ENCODE measurements at regions not wholly inside any gene's neighbourhood (a gene's known extent, or its start where the extent isn't known, plus 50 kb on each side); places are given as distances from the start of the nearest gene placed in this dataset.

DNA sequence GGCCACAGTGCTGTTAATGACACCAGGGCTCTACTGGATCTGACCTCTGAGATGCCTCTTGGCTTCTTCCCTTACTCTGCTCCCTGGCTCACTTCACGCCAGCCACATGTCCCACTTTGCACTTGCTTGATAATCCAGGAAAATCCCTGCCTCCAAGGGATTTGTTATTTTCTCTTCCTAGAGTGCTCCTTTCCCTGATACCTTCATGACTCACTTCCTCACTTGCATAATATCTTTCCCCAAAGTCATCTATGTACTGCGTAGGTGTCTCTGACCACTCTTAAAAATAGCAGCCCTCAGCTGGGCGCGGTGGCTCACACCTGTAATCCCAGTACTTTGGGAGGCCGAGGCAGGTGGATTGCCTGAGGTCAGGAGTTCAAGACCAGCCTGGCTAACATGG, 572.3 kb downstream of the PLCL1 start:
- peaks cover 7% of the 10 kb centered on the region for H3K4me1 Mint-ChIP-seq
- no peak overlapping the region for H3K4me3 Mint-ChIP-seq
- no peaks in the 10 kb centered on the region for H3K9me3 Mint-ChIP-seq
- H3K36me3 Mint-ChIP-seq = no peaks in the 10 kb centered on the region
- H3K27me3 Mint-ChIP-seq = peaks cover 20% of the 10 kb centered on the region
- H3K27ac Mint-ChIP-seq = no peak overlapping the region

DNA sequence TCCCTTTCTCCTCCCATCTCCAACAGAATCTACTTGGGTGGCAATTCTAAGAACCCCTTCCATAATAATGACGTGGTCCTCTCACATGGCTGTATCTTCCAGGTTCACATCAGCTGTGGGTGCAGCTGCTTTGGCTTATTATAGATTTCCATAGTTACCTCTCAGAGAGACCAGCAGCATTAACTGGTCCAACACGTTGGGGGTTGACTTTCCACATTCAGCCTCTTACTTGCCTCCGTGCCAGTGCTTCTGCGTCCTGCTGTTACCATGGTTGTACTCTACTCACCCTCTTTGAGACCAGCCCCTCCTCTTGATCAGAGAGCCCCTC, 570.7 kb downstream of the PLCL1 start:
- H3K27me3 Mint-ChIP-seq = peaks cover 20% of the 10 kb centered on the region
- peaks cover 13% of the 10 kb centered on the region for H3K4me1 Mint-ChIP-seq
- no peak overlapping the region for H3K27ac Mint-ChIP-seq
- no peaks in the 10 kb centered on the region for H3K36me3 Mint-ChIP-seq
- no peak overlapping the region for H3K4me3 Mint-ChIP-seq
- H3K9me3 Mint-ChIP-seq = no peaks in the 10 kb centered on the region

DNA sequence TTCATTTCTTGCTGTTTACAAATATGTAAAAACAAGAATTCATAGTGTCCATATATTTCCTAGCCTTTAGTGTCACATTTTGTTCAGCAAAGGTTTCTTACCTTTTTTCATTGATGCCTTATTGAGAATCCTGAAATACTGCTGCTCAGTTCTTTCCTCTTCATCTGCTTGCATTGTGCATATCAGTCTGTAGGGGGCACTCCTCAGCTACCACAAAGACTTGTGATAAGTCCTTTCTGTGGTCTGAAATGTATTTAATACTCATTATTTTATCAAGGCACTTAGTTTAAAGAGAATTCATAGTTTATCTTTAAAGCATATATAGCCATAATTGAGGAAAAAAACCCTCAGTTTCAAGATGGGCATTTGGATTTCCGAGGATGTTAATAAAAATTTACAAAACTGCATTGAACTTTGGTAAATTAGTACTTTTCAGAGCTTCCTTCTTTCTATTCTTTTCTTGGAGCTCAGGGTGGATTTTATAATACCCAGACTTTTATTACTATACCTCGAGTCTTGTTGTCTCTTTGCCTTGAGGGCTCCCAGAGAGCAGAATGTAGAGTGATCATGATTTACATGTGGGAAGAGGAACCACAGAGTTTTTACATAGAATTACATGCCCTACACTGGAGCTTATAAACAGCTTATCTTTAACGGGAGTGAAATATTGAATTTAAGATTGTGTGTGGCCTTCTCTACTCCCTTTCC, 570.1 kb downstream of the PLCL1 start:
- H3K9me3 Mint-ChIP-seq = no peaks in the 10 kb centered on the region
- H3K4me1 Mint-ChIP-seq = peaks cover 13% of the 10 kb centered on the region
- H3K27ac Mint-ChIP-seq = no peak overlapping the region
- peaks cover 20% of the 10 kb centered on the region for H3K27me3 Mint-ChIP-seq
- H3K36me3 Mint-ChIP-seq = no peaks in the 10 kb centered on the region
- H3K4me3 Mint-ChIP-seq = no peak overlapping the region

DNA sequence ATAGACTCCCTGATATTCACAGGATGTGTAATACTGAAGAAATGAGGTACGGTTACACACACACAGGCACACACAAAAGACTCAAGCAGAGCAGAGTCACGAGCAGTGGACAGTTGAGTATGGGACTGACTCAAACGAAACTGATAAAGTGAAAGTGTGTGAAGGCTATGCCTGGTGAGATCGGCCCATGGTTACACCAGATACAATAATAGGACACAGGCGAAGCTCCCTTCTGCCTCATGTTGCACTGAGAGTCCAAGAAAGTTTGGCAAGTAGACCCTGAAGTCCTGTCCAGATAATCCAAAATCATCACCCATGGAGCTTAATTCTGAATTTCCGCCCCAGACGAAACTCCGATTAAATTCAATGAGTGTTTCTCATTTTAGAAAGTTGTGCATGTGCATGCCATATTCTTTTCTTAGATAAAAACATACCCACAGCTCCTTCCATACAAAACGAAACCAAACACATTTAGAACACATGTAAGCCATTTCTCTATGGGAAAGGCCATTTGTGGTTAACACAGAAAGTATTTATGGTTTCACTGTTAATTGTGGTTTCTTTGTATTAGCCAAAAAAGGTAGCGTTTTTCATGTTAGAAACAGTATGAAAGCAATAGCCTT, 567.6 kb downstream of the PLCL1 start:
- Mint-ChIP-seq H3K9me3 (no peaks in the 10 kb centered on the region), H3K36me3 (no peaks in the 10 kb centered on the region), H3K27me3 (peaks cover 18% of the 10 kb centered on the region), H3K4me1 (peaks cover 13% of the 10 kb centered on the region), H3K4me3 (no peak overlapping the region), H3K27ac (peak overlapping the region; percentile 8)

- Mint-ChIP-seq H3K27ac (no peak overlapping the region), H3K9me3 (no peaks in the 10 kb centered on the region), H3K27me3 (peaks cover 13% of the 10 kb centered on the region), H3K4me3 (no peak overlapping the region), H3K4me1 (peaks cover 13% of the 10 kb centered on the region), H3K36me3 (no peaks in the 10 kb centered on the region)
These were observed 566.9 kb downstream of the PLCL1 start for GRCh38 chr2:198371329-198371728.

DNA sequence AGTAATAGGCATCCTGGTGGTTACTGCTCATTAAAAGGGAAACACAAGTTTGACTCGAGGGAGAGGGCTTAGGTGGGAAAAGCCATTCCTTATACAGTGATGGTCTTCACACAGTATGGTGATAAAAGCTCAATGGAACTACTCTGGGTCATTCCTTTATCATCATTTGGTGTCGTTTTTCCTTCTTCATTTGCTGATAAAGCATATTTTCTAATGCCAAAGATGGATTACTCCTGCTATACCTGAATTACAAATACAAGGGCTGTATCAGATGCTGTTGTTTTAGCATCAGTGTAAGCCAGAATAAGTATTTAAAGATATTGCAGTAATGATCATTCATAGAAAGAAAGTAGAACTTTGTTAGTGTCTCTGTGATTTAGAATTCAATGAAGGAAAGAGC, 563.7 kb downstream of the PLCL1 start:
- Mint-ChIP-seq H3K27ac (no peak overlapping the region), H3K36me3 (no peaks in the 10 kb centered on the region), H3K9me3 (no peaks in the 10 kb centered on the region), H3K27me3 (peaks cover 9% of the 10 kb centered on the region), H3K4me3 (no peak overlapping the region), H3K4me1 (peaks cover 13% of the 10 kb centered on the region)

DNA sequence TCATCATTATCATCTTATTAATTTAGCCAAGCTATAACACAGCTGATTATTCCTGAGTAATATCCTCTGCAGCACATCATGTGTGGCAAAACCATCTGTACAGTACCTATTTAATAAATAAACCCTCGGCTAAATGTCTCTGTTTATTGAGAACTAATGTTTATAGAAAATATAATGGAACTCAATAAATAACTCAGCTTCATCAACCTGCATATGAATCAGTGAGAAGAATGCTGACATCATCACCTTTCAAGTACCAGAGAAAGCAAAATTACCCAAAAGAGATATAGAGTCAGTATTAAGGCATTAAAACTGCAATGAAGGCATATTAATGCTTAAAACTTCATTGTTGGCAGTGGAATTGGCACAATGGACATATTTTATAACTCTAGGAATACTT, 558.3 kb downstream of the PLCL1 start:
- Mint-ChIP-seq H3K4me3 (no peak overlapping the region), H3K27me3 (peaks cover 12% of the 10 kb centered on the region), H3K27ac (no peak overlapping the region)

GRCh38 chr2:198359308-198359707, 554.9 kb downstream of the PLCL1 start:
- H3K4me1 Mint-ChIP-seq = no peaks in the 10 kb centered on the region
- no peaks in the 10 kb centered on the region for H3K9me3 Mint-ChIP-seq
- H3K36me3 Mint-ChIP-seq = no peaks in the 10 kb centered on the region
- H3K27ac Mint-ChIP-seq = no peak overlapping the region
- no peak overlapping the region for H3K4me3 Mint-ChIP-seq
- peaks cover 20% of the 10 kb centered on the region for H3K27me3 Mint-ChIP-seq

More for the DNA sequence above, 558.3 kb downstream of the PLCL1 start:
- H3K9me3 Mint-ChIP-seq = no peaks in the 10 kb centered on the region
- no peaks in the 10 kb centered on the region for H3K36me3 Mint-ChIP-seq
- no peaks in the 10 kb centered on the region for H3K4me1 Mint-ChIP-seq

- Mint-ChIP-seq H3K4me3 (no peak overlapping the region), H3K4me1 (no peaks in the 10 kb centered on the region), H3K36me3 (no peaks in the 10 kb centered on the region), H3K27ac (no peak overlapping the region), H3K27me3 (peaks cover 33% of the 10 kb centered on the region), H3K9me3 (no peaks in the 10 kb centered on the region)
These were observed 551.8 kb downstream of the PLCL1 start for GRCh38 chr2:198356157-198356556.

GRCh38 chr2:198351647-198352046, 547.3 kb downstream of the PLCL1 start:
- no peaks in the 10 kb centered on the region for H3K9me3 Mint-ChIP-seq
- H3K27me3 Mint-ChIP-seq = peaks cover 20% of the 10 kb centered on the region
- no peak overlapping the region for H3K27ac Mint-ChIP-seq
- H3K4me1 Mint-ChIP-seq = no peaks in the 10 kb centered on the region
- no peaks in the 10 kb centered on the region for H3K36me3 Mint-ChIP-seq
- no peak overlapping the region for H3K4me3 Mint-ChIP-seq

DNA sequence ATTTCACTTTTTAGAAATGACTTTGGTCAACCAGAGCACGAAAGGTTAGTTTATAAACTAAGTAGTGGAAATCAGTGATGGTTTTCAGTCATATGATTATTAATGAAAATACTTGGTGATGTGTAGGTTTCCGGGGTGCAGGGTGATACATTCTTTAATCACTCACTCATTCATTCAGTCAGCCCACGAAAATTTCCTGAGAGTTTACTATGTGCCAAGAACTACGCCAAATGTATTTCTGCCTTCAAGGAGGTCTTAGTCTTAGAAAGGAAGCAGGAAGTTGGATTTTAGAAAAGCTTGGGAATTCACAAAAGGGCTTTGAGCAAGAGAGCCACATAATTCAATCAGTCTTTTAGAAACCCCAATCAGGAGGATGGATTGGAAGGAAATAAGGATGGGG, 543.6 kb downstream of the PLCL1 start:
- Mint-ChIP-seq H3K4me3 (no peak overlapping the region), H3K4me1 (no peaks in the 10 kb centered on the region), H3K36me3 (no peaks in the 10 kb centered on the region), H3K9me3 (no peaks in the 10 kb centered on the region), H3K27me3 (peaks cover 17% of the 10 kb centered on the region), H3K27ac (no peak overlapping the region)

GRCh38 chr2:198347349-198347748, 543.0 kb downstream of the PLCL1 start:
- H3K27ac Mint-ChIP-seq = no peak overlapping the region
- H3K4me3 Mint-ChIP-seq = no peak overlapping the region
- H3K4me1 Mint-ChIP-seq = no peaks in the 10 kb centered on the region
- no peaks in the 10 kb centered on the region for H3K36me3 Mint-ChIP-seq
- H3K9me3 Mint-ChIP-seq = no peaks in the 10 kb centered on the region
- peaks cover 15% of the 10 kb centered on the region for H3K27me3 Mint-ChIP-seq

GRCh38 chr2:198343471-198343870, 539.1 kb downstream of the PLCL1 start:
- no peaks in the 10 kb centered on the region for H3K9me3 Mint-ChIP-seq
- no peak overlapping the region for H3K27ac Mint-ChIP-seq
- no peaks in the 10 kb centered on the region for H3K4me1 Mint-ChIP-seq
- no peak overlapping the region for H3K4me3 Mint-ChIP-seq
- peaks cover 2% of the 10 kb centered on the region for H3K27me3 Mint-ChIP-seq
- H3K36me3 Mint-ChIP-seq = no peaks in the 10 kb centered on the region

GRCh38 chr2:198340846-198341245, 536.5 kb downstream of the PLCL1 start:
- Mint-ChIP-seq H3K27me3 (peaks cover 3% of the 10 kb centered on the region), H3K27ac (no peak overlapping the region), H3K4me3 (no peak overlapping the region), H3K4me1 (no peaks in the 10 kb centered on the region), H3K9me3 (no peaks in the 10 kb centered on the region), H3K36me3 (no peaks in the 10 kb centered on the region)

DNA sequence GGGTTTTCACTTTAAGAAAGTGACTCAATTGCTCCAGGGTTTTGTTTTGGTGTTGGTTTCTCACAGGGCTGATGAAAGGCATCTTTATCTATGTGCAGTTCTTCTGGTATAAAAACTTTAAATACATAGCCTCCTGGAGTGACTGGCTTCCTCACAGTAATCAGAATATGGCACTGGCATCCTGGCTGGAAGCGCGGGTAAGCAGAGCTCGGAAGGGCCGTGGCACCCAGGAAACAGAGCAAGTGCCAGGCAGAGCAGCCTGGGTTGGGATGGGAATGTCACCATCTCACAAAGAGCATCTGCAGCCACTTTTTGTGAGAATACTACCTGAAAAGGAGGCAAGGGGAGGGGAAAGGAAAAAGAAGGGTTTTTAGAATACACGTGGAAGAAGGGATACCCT, 534.7 kb downstream of the PLCL1 start:
- Mint-ChIP-seq H3K36me3 (no peaks in the 10 kb centered on the region), H3K4me3 (no peak overlapping the region), H3K27me3 (peaks cover 3% of the 10 kb centered on the region), H3K9me3 (no peaks in the 10 kb centered on the region), H3K27ac (no peak overlapping the region), H3K4me1 (no peaks in the 10 kb centered on the region)

DNA sequence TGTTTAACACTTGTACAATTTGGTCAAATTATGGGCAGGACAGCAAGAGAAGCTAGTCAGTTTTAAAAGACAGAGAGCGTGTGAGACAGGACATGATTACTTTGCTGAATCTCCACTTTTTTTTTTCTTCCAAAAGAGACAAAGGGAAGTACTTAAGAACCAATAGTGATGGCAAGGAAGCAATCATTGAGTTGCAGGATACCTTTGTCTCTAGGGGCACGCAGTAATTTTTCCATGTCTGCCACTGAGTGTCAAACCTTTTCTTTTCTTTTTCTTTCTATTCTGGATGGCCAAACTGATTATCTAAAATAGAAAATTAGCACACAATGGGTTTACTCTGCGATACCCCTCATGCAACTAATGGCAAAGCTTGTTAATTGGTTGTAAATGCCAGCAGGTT, 533.0 kb downstream of the PLCL1 start:
- H3K27me3 Mint-ChIP-seq = peaks cover 3% of the 10 kb centered on the region
- no peak overlapping the region for H3K4me3 Mint-ChIP-seq
- H3K9me3 Mint-ChIP-seq = no peaks in the 10 kb centered on the region
- no peak overlapping the region for H3K27ac Mint-ChIP-seq
- H3K36me3 Mint-ChIP-seq = no peaks in the 10 kb centered on the region
- H3K4me1 Mint-ChIP-seq = no peaks in the 10 kb centered on the region

- Mint-ChIP-seq H3K36me3 (no peaks in the 10 kb centered on the region), H3K27me3 (peaks cover 12% of the 10 kb centered on the region), H3K27ac (no peak overlapping the region), H3K9me3 (no peaks in the 10 kb centered on the region), H3K4me1 (peaks cover 28% of the 10 kb centered on the region), H3K4me3 (no peak overlapping the region)
These were observed 524.1 kb downstream of the PLCL1 start for GRCh38 chr2:198328454-198328853.
